ENCODE measurements at regions not wholly inside any gene's neighbourhood (a gene's known extent, or its start where the extent isn't known, plus 50 kb on each side); places are given as distances from the start of the nearest gene placed in this dataset.

- TF ChIP-seq CTCF (IDR thresholded peaks at IDR 0.05) (no peak), ZFX (IDR thresholded peaks at IDR 0.05; ENCODE audit: borderline replicate concordance) (no peak)
Measured at GRCh38 chr4:173801361-173801760, 271.3 kb upstream of the HAND2 start.

Measured in 22Rv1 (cell line).